Neutrophil (primary cell): ENCODE measurements at regions not wholly inside any gene's neighbourhood (a gene's known extent, or its start where the extent isn't known, plus 50 kb on each side); places are given as distances from the start of the nearest gene placed in this dataset.

Source experiments
- H3K27ac ChIP-seq: fragments of 200-600 bp; sonication (generic); 2 replicates; pipeline ENCODE4 v1.5.1; 2016; ENCODE audit warnings: mild to moderate bottlenecking, moderate library complexity
- H3K27me3 ChIP-seq: fragments of 200-600 bp; sonication (generic); 2 replicates; pipeline ENCODE4 v1.6.0; 2016; ENCODE audit warnings: mild to moderate bottlenecking
- H3K36me3 ChIP-seq: fragments of 200-600 bp; sonication (generic); 2 replicates; pipeline ENCODE4 v1.5.1; 2017
- H3K4me1 ChIP-seq, 2 experiments: fragments of 200-600 bp in 1 of 2; sonication (generic) in 1 of 2; 1 replicate in 1 of 2; 2 replicates in 1 of 2; pipeline versions ENCODE4 v1.5.1 to v1.6.1; 2013 to 2016; ENCODE audit warnings: low read depth in 1 of 2, low read length in 1 of 2, mild to moderate bottlenecking in 1 of 2, moderate library complexity in 1 of 2; ENCODE audit not compliant: control insufficient read depth in 1 of 2, insufficient read depth in 1 of 2
- H3K4me3 ChIP-seq, 2 experiments: fragments of 200-600 bp in 1 of 2; sonication (generic) in 1 of 2; 1 replicate in 1 of 2; 2 replicates in 1 of 2; pipeline ENCODE4 v1.5.1; 2013 to 2016; ENCODE audit warnings: low read depth in 1 of 2, low read length in 1 of 2, mild to moderate bottlenecking in 1 of 2, moderate library complexity in 1 of 2
- H3K9me3 ChIP-seq: fragments of 200-600 bp; sonication (generic); 2 replicates; pipeline ENCODE4 v1.5.1; 2016
- TF ChIP-seq, protein P1 (sequence below): fragments of 200-600 bp; sonication (generic); IDR thresholded peaks from 2 replicates; pipeline ENCODE4 v1.5.1; 2016; ENCODE audit warnings: antibody characterized with exemption

DNA sequence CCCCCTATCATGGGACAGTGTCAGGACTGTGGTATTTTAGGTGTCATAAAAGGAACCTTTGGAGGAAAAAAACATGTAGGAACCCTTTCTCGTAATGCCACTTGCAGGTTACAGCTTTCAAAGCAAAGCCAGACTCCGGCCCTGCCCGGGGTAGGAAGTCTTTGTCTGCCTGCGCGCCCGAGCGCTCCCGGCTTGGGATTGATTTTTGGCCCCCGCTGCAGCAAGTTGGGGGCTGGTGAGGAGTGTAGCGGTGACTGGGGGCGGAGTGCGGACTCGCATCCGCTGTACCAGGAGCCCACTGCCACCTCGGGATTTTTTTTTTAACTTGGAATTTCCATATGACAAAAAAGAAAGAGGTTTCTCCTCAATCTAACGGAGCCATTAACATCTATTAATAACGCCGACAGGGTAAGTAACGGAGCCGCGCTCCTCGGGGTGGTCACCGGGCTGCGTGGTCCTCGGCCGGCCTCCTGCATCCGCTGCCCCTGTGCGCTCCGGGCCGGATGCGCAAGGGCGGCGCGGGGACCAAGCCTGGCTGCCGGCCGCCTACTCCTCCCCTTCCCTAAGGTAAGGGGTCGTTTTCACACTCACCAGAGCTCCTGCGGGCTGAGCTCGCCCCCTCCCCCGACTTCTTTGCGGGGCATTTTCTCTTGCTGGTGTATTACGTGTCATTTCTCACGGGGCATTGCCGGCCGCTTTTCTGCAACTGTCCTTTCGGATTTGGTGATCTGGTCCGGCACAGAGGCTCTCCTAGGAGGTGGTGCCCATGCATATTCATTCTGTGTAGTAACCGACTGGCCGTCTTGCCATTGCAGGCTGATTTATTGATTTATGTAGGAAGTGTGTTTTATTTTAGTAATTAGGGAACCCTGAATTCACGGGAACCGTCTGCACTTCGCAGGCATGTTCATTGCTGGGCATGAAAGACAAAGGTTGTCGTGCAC lies 219.8 kb upstream of the TOPAZ1 start:
- Histone ChIP-seq H3K4me1 (no peaks in the 10 kb centered on the region), H3K36me3 (no peaks in the 10 kb centered on the region), H3K27ac (no peak overlapping the region), H3K9me3 (no peaks in the 10 kb centered on the region), H3K27me3 (peaks cover 100% of the 10 kb centered on the region), H3K4me3 (no peak overlapping the region)
- TF ChIP-seq, protein P1, sequence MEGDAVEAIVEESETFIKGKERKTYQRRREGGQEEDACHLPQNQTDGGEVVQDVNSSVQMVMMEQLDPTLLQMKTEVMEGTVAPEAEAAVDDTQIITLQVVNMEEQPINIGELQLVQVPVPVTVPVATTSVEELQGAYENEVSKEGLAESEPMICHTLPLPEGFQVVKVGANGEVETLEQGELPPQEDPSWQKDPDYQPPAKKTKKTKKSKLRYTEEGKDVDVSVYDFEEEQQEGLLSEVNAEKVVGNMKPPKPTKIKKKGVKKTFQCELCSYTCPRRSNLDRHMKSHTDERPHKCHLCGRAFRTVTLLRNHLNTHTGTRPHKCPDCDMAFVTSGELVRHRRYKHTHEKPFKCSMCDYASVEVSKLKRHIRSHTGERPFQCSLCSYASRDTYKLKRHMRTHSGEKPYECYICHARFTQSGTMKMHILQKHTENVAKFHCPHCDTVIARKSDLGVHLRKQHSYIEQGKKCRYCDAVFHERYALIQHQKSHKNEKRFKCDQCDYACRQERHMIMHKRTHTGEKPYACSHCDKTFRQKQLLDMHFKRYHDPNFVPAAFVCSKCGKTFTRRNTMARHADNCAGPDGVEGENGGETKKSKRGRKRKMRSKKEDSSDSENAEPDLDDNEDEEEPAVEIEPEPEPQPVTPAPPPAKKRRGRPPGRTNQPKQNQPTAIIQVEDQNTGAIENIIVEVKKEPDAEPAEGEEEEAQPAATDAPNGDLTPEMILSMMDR, result no peak

GRCh38 chr3:44023961-44024593 lies 217.6 kb upstream of the TOPAZ1 start:
- Histone ChIP-seq H3K27me3 (peaks cover 100% of the 10 kb centered on the region), H3K36me3 (no peaks in the 10 kb centered on the region)
- TF ChIP-seq, protein P1, result no peak

GRCh38 chr3:44026220-44026865 lies 215.3 kb upstream of the TOPAZ1 start:
- TF ChIP-seq, protein P1, result no peak
- H3K27me3 ChIP-seq, result peaks cover 85% of the 10 kb centered on the region

More at GRCh38 chr3:44023961-44024593, 217.6 kb upstream of the TOPAZ1 start:
- Histone ChIP-seq H3K4me1 (no peaks in the 10 kb centered on the region), H3K27ac (no peak overlapping the region), H3K9me3 (no peaks in the 10 kb centered on the region), H3K4me3 (no peak overlapping the region)

GRCh38 chr3:44029100-44029499 lies 212.6 kb upstream of the TOPAZ1 start:
- Histone ChIP-seq H3K9me3 (no peaks in the 10 kb centered on the region), H3K4me3 (no peak overlapping the region), H3K4me1 (no peaks in the 10 kb centered on the region), H3K27me3 (peaks cover 62% of the 10 kb centered on the region), H3K36me3 (no peaks in the 10 kb centered on the region), H3K27ac (no peak overlapping the region)
- TF ChIP-seq, protein P1, result no peak

More at GRCh38 chr3:44026220-44026865, 215.3 kb upstream of the TOPAZ1 start:
- no peak overlapping the region for H3K4me3 ChIP-seq
- no peak overlapping the region for H3K27ac ChIP-seq
- no peaks in the 10 kb centered on the region for H3K4me1 ChIP-seq
- no peaks in the 10 kb centered on the region for H3K9me3 ChIP-seq
- H3K36me3 ChIP-seq, result no peaks in the 10 kb centered on the region

GRCh38 chr3:44030285-44030684 lies 211.4 kb upstream of the TOPAZ1 start:
- H3K27me3 ChIP-seq, result peaks cover 51% of the 10 kb centered on the region
- H3K4me1 ChIP-seq, result no peaks in the 10 kb centered on the region
- H3K9me3 ChIP-seq, result no peaks in the 10 kb centered on the region
- TF ChIP-seq, protein P1, result no peak
- no peaks in the 10 kb centered on the region for H3K36me3 ChIP-seq
- H3K4me3 ChIP-seq, result no peak overlapping the region
- no peak overlapping the region for H3K27ac ChIP-seq
